Tibial nerve (tissue), 3 donors: ENCODE measurements at regions not wholly inside any gene's neighbourhood (a gene's known extent, or its start where the extent isn't known, plus 50 kb on each side); places are given as distances from the start of the nearest gene placed in this dataset.

Source experiments
- EP300 ChIP-seq, 2 donors: sonication (generic); formaldehyde crosslinking; IDR thresholded peaks; one replicate each; pipeline ENCODE4 v1.6.1; 2017; ENCODE audit warnings: antibody characterized with exemption in 2 of 2, mild to moderate bottlenecking in 1 of 2
- POLR2A ChIP-seq, 2 donors: fragments of 450-650 bp; IDR thresholded peaks; one replicate each; pipeline ENCODE4 v1.6.1; 2017; ENCODE audit warnings: antibody characterized with exemption in 2 of 2, mild to moderate bottlenecking in 2 of 2, moderate library complexity in 2 of 2

GRCh38 chr13:104832231-104832630 is 1703.2 kb downstream of the EFNB2 start:
- TF ChIP-seq POLR2A (IDR thresholded peaks at IDR 0.05): no peak
- TF ChIP-seq EP300 (IDR thresholded peaks at IDR 0.05): no peak
